Neural cell (in vitro differentiated cells): ENCODE measurements at regions not wholly inside any gene's neighbourhood (a gene's known extent, or its start where the extent isn't known, plus 50 kb on each side); places are given as distances from the start of the nearest gene placed in this dataset.

Source experiments
- EP300 ChIP-seq: fragments of 450-650 bp; conservative IDR thresholded peaks from 2 replicates; pipeline ENCODE4 v1.6.1; 2014; ENCODE audit warnings: antibody characterized with exemption, mild to moderate bottlenecking, moderate library complexity; ENCODE audit not compliant: poor library complexity, severe bottlenecking
- EZH2 ChIP-seq: fragments of 200-600, 300-800 bp; shearing (Covaris generic), sonication (generic); IDR thresholded peaks from 2 replicates; pipeline ENCODE4 v1.6.1; 2014; ENCODE audit warnings: antibody characterized with exemption, low read length, borderline replicate concordance, mild to moderate bottlenecking; ENCODE audit not compliant: insufficient read depth, poor library complexity, severe bottlenecking
- TF ChIP-seq, protein P1 (sequence below): fragments of 450-650 bp; IDR thresholded peaks from 2 replicates; pipeline ENCODE4 v1.5.1; 2014; ENCODE audit warnings: antibody characterized with exemption, mild to moderate bottlenecking, moderate library complexity; ENCODE audit not compliant: poor library complexity, severe bottlenecking

DNA sequence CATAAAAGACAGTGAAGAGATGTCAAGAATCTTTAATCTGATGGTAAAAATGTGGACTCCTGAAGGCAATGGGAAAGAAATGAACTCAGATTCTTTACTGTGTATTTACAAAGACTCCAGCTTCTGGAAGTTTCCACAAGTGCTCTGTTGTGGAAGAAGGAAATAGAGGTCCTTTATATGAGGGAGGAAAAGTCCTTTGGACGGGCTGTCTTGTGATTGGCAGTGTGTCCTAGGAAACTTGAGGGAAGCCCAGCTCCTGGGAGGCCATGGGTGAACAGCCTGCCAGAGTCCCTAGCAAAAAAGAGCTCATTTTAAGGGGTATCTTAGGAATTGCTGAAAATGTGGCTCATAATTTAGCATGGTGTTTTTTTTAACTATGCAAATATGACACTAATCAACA is 92.0 kb downstream of the RNASET2 start:
- no peak for TF ChIP-seq EZH2
- TF ChIP-seq, protein P1, sequence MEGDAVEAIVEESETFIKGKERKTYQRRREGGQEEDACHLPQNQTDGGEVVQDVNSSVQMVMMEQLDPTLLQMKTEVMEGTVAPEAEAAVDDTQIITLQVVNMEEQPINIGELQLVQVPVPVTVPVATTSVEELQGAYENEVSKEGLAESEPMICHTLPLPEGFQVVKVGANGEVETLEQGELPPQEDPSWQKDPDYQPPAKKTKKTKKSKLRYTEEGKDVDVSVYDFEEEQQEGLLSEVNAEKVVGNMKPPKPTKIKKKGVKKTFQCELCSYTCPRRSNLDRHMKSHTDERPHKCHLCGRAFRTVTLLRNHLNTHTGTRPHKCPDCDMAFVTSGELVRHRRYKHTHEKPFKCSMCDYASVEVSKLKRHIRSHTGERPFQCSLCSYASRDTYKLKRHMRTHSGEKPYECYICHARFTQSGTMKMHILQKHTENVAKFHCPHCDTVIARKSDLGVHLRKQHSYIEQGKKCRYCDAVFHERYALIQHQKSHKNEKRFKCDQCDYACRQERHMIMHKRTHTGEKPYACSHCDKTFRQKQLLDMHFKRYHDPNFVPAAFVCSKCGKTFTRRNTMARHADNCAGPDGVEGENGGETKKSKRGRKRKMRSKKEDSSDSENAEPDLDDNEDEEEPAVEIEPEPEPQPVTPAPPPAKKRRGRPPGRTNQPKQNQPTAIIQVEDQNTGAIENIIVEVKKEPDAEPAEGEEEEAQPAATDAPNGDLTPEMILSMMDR = no peak
- TF ChIP-seq EP300 = no peak
